HEK293 (cell line): ENCODE measurements at regions not wholly inside any gene's neighbourhood (a gene's known extent, or its start where the extent isn't known, plus 50 kb on each side); places are given as distances from the start of the nearest gene placed in this dataset.

ENCODE experiments used
- ZNF639 ChIP-seq: fragments of 450-650 bp; formaldehyde crosslinking; IDR thresholded peaks from 2 replicates; pipeline ENCODE4 v1.5.1; 2016; ENCODE audit warnings: missing biosample characterization, missing genetic modification characterization
- TF ChIP-seq, protein P1 (sequence below): fragments of 450-650 bp; formaldehyde crosslinking; IDR thresholded peaks from 2 replicates; pipeline ENCODE4 v1.5.1; 2016; ENCODE audit warnings: missing biosample characterization, missing genetic modification characterization

DNA sequence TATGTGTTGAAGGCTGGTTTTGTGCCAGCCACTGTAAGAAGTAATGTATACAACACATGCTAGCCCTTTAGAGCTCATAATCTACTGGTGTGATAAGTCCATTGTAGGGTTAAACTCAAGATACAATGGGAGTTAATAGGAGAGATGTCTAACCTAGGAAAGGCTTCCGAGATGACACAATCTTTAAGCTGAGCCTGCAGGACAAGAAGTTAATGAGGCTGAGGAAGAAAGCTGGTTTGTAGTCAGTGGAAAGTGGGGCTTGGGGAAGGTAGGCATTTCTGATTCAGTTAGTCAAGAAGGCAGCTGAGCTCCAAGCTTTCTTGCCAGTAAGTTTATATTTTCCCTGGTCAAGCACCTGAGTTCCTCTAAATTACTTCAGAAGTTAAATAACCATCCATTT is 83.0 kb upstream of the TGFBR2 start:
- TF ChIP-seq, protein P1, sequence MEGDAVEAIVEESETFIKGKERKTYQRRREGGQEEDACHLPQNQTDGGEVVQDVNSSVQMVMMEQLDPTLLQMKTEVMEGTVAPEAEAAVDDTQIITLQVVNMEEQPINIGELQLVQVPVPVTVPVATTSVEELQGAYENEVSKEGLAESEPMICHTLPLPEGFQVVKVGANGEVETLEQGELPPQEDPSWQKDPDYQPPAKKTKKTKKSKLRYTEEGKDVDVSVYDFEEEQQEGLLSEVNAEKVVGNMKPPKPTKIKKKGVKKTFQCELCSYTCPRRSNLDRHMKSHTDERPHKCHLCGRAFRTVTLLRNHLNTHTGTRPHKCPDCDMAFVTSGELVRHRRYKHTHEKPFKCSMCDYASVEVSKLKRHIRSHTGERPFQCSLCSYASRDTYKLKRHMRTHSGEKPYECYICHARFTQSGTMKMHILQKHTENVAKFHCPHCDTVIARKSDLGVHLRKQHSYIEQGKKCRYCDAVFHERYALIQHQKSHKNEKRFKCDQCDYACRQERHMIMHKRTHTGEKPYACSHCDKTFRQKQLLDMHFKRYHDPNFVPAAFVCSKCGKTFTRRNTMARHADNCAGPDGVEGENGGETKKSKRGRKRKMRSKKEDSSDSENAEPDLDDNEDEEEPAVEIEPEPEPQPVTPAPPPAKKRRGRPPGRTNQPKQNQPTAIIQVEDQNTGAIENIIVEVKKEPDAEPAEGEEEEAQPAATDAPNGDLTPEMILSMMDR (tag by site-specific recombination) = no peak
- TF ChIP-seq ZNF639 = no peak
